ENCODE measurements at regions not wholly inside any gene's neighbourhood (a gene's known extent, or its start where the extent isn't known, plus 50 kb on each side); places are given as distances from the start of the nearest gene placed in this dataset.

DNA sequence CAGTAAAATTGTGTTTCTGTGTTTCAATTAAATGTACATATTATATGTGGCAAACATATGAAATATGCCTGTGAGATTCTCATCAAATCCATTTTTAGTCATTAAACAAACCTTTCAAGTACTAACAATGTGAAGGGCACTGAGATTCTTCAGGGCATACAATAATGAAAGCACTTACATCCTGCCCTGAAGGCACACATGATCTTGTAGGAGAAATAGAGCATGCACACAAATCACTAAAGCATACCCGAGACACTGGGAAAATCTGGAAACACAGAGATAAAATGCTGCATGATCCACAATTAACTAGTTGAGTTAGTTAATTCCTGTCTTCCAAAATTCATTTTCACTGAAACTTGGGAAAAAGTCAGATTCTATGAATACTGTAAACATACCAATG, 810.5 kb upstream of the NECTIN3 start:
- no peak for TF ChIP-seq CTCF (IDR thresholded peaks at IDR 0.05; ENCODE audit: low read depth, low read length)
- H3K9me3 ChIP-seq, result no peaks in the 10 kb centered on the region
- H3K27me3 ChIP-seq, result no peaks in the 10 kb centered on the region
- H3K4me1 ChIP-seq, result no peaks in the 10 kb centered on the region
- H3K36me3 ChIP-seq, result no peaks in the 10 kb centered on the region
- no peak for DNase-seq
- H3K4me3 ChIP-seq (ENCODE audit: low read depth, low read length), result no peak overlapping the region

GRCh38 chr3:110262896-110263295, 808.7 kb upstream of the NECTIN3 start:
- TF ChIP-seq CTCF (IDR thresholded peaks at IDR 0.05; ENCODE audit: low read depth, low read length), result no peak
- H3K4me1 ChIP-seq, result no peaks in the 10 kb centered on the region
- H3K9me3 ChIP-seq, result no peaks in the 10 kb centered on the region
- H3K4me3 ChIP-seq (ENCODE audit: low read depth, low read length), result no peak overlapping the region
- no peaks in the 10 kb centered on the region for H3K36me3 ChIP-seq
- no peak for DNase-seq
- H3K27me3 ChIP-seq, result no peaks in the 10 kb centered on the region

DNA sequence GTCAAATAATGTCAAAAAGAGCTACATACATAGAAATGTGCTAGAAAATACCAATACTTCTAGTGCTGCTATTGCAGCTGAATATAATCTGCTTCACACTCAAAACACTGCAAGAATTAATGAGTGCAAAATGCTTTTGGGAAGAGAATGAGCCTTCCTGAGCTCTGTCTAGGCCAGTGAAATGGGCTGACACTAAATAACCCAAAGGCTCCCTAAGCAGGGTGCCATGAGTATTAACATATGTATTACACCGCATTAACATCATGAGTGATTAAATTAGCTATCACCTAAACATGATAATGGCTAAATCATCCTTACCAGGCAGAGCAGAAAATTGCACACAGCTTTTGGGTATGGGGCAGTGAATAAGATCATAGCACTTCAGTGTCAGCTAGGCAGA, 806.3 kb upstream of the NECTIN3 start:
- Histone ChIP-seq H3K27me3 (no peaks in the 10 kb centered on the region), H3K9me3 (no peaks in the 10 kb centered on the region), H3K36me3 (no peaks in the 10 kb centered on the region), H3K4me1 (no peaks in the 10 kb centered on the region), H3K4me3 (ENCODE audit: low read depth, low read length) (no peak overlapping the region)
- no peak for DNase-seq
- TF ChIP-seq CTCF (IDR thresholded peaks at IDR 0.05; ENCODE audit: low read depth, low read length), result no peak

DNA sequence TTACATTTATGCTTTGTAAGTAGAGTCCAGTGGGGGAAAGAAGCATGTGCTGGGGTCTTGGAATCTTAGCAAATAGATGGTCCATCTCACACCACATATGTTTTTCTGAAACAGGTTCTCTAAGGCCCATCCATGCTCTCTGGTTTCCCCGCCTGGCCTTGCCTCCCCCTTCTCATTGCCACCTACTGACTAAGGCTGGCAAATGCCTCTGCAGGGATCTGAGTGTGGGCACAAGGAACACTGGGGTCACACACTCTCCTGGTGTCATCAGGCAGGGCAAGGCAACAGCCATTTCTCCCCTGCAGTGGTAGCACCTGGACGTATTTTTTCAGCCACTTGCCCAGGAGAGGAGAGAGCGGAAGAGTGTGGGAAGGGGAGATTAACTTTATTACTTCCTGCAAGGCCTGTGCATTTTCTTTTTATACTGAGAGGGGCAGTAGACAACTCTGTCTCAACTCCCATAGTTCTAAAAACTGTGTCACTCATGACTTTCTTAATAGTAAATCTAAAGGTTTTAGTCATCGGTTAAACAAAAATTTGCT, 804.2 kb upstream of the NECTIN3 start:
- H3K4me1 ChIP-seq, result no peaks in the 10 kb centered on the region
- no peaks in the 10 kb centered on the region; the same call in 1 of the 2 replicates for H3K9me3 ChIP-seq
- no peaks in the 10 kb centered on the region for H3K36me3 ChIP-seq
- DNase-seq, result no peak
- H3K4me3 ChIP-seq (ENCODE audit: low read depth, low read length), result no peak overlapping the region
- no peaks in the 10 kb centered on the region for H3K27me3 ChIP-seq
- TF ChIP-seq CTCF (IDR thresholded peaks at IDR 0.05; ENCODE audit: low read depth, low read length), result no peak

DNA sequence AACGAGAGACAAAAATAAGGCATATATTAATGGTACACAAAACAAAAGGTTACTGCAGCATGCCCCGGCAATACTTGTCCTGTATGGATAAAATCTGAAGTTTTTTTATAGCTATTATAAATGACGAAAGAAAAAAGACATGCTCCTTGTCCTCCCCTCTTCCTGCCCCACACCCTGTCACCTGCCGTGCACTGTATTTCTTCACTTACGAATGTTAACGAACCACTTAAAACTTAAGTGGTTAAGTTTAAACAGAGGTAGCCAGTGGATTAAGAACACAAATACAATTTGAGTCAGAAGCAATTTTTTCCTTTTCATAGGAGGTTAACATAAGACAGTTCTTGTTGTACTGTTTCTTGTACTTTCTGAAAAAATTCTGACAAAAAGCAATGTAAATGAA, 799.1 kb upstream of the NECTIN3 start:
- no peak for DNase-seq
- no peak for TF ChIP-seq CTCF (IDR thresholded peaks at IDR 0.05; ENCODE audit: low read depth, low read length)
- Histone ChIP-seq H3K36me3 (no peaks in the 10 kb centered on the region), H3K4me1 (no peaks in the 10 kb centered on the region), H3K9me3 (no peaks in the 10 kb centered on the region; the same call in 1 of the 2 replicates), H3K27me3 (no peaks in the 10 kb centered on the region), H3K4me3 (ENCODE audit: low read depth, low read length) (no peak overlapping the region)

- H3K4me3 ChIP-seq (ENCODE audit: low read depth, low read length), result no peak overlapping the region
- no peak for DNase-seq
- no peak for TF ChIP-seq CTCF (IDR thresholded peaks at IDR 0.05; ENCODE audit: low read depth, low read length)
- no peaks in the 10 kb centered on the region for H3K4me1 ChIP-seq
- H3K36me3 ChIP-seq, result no peaks in the 10 kb centered on the region
- H3K27me3 ChIP-seq, result no peaks in the 10 kb centered on the region
- no peaks in the 10 kb centered on the region for H3K9me3 ChIP-seq
These were observed 779.6 kb upstream of the NECTIN3 start for GRCh38 chr3:110291886-110292501.

Measured in BE2C (cell line).